ENCODE measurements at regions not wholly inside any gene's neighbourhood (a gene's known extent, or its start where the extent isn't known, plus 50 kb on each side); places are given as distances from the start of the nearest gene placed in this dataset.

GRCh38 chr10:111677759-111678158 is 505.8 kb downstream of the GPAM start:
- TF ChIP-seq, protein P1, sequence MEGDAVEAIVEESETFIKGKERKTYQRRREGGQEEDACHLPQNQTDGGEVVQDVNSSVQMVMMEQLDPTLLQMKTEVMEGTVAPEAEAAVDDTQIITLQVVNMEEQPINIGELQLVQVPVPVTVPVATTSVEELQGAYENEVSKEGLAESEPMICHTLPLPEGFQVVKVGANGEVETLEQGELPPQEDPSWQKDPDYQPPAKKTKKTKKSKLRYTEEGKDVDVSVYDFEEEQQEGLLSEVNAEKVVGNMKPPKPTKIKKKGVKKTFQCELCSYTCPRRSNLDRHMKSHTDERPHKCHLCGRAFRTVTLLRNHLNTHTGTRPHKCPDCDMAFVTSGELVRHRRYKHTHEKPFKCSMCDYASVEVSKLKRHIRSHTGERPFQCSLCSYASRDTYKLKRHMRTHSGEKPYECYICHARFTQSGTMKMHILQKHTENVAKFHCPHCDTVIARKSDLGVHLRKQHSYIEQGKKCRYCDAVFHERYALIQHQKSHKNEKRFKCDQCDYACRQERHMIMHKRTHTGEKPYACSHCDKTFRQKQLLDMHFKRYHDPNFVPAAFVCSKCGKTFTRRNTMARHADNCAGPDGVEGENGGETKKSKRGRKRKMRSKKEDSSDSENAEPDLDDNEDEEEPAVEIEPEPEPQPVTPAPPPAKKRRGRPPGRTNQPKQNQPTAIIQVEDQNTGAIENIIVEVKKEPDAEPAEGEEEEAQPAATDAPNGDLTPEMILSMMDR (IDR thresholded peaks at IDR 0.05; ENCODE audit: low read depth, low read length, missing control alignments), result no peak
- no peak overlapping the region for H3K4me3 ChIP-seq (ENCODE audit: low read depth, low read length)
- no peak for DNase-seq (ENCODE audit: low read depth)

DNA sequence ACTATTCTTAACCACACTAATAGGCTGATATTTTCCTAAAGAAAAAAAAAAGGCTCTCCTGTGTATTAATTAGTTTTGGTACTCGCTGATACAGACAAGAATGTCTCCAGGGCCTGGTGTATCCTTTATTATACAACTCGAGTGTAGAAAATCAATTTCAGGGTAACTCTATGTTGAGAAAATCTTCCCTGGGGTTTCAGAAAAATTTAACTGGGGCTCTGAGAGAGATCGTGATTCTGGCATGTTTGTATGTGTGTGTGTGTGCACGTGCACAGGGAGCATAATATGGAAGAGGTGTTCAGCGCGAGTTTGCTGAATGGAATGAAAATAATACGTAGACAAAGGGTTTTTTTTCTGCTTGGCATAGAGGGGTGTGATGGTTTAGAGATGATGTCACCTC is 496.8 kb downstream of the GPAM start:
- TF ChIP-seq, protein P1 (IDR thresholded peaks at IDR 0.05; ENCODE audit: low read depth, low read length, missing control alignments), result no peak
- H3K4me3 ChIP-seq (ENCODE audit: low read depth, low read length), result no peak overlapping the region
- no peak for DNase-seq (ENCODE audit: low read depth)

DNA sequence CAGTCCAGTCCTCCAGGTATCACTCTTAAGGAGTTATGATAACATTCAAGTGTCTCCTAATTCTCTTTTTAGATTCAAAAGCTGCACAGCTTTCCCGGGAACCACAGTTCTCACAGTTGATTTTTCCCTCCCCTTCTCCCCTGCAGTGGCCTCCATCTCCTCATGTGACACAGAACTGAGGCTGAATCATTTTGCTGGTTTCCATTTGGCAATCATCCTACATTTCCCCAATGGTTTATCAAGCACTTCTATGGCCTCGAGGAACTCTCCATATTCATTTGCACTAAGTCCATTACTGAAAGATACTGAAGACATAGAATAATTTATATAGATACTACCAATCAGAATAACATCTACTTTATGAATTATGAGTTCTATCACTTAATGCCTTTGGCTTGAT is 484.9 kb downstream of the GPAM start:
- no peak for DNase-seq (ENCODE audit: low read depth)
- H3K4me3 ChIP-seq (ENCODE audit: low read depth, low read length), result no peak overlapping the region
- TF ChIP-seq, protein P1 (IDR thresholded peaks at IDR 0.05; ENCODE audit: low read depth, low read length, missing control alignments), result no peak

DNA sequence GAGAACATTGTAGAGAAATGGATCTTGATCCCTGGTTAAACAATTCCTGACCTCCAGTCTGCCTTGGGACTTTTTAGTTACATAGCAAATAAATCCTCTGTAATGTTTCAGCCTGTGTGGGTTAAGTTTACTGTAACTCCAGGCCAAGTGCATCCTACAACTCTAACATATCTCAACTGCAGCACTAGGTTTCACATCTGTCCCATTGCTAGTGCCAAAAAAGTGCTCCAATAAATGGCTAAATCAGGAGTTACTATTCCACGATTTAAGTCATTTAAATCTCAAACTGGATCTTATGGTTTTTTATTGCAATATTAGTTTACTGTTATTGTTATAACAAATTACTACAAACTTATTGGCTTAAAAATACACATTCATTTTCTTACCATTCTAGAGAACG is 479.6 kb downstream of the GPAM start:
- H3K4me3 ChIP-seq (ENCODE audit: low read depth, low read length), result no peak overlapping the region
- TF ChIP-seq, protein P1 (IDR thresholded peaks at IDR 0.05; ENCODE audit: low read depth, low read length, missing control alignments), result no peak
- DNase-seq (ENCODE audit: low read depth), result no peak

DNA sequence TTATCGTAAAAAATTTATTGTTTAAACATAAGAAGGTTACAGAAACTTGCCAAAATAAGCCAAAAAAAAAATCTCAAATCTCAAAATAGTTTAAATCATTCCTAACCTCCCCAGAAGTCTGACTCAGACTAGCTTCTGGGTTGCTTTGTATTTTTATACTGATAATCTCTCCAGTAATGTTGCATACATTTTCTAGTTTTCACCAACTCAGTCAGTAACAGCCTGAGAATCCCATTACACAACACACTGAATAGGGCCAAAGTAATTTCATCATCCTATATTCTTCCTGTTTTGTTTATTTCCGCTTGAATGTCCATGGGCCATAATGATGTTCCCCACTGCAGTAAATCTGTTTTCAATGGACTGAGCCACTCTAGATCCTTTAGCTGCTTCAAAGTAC is 478.5 kb downstream of the GPAM start:
- no peak overlapping the region for H3K4me3 ChIP-seq (ENCODE audit: low read depth, low read length)
- no peak for DNase-seq (ENCODE audit: low read depth)
- TF ChIP-seq, protein P1 (IDR thresholded peaks at IDR 0.05; ENCODE audit: low read depth, low read length, missing control alignments), result no peak

GRCh38 chr10:111706331-111706730 is 477.2 kb downstream of the GPAM start:
- TF ChIP-seq, protein P1 (IDR thresholded peaks at IDR 0.05; ENCODE audit: low read depth, low read length, missing control alignments), result no peak
- no peak overlapping the region for H3K4me3 ChIP-seq (ENCODE audit: low read depth, low read length)
- DNase-seq (ENCODE audit: low read depth), result no peak

DNA sequence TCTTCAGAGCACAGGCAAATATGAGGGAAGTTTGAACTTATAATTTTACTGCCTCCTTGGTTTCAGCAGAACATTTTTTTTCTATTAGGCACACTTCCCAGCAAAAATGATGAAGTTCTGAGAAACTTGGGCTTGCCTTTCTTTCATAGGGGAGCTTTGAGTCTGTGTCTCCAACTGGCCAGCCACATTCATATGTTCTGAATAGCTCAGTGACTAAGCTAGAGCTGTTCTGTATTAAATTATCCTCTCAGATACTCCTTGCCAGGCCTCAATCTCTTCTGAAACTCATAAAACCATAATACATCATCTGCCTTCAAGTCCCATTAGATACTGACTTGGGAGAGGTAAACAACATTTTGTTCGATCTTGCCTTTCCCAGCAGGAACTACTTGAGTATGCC is 476.5 kb downstream of the GPAM start:
- TF ChIP-seq, protein P1 (IDR thresholded peaks at IDR 0.05; ENCODE audit: low read depth, low read length, missing control alignments), result no peak
- DNase-seq (ENCODE audit: low read depth), result no peak
- H3K4me3 ChIP-seq (ENCODE audit: low read depth, low read length), result no peak overlapping the region

Data from GM12864 (cell line).